Fibroblast of the aortic adventitia (primary cell): ENCODE measurements at regions not wholly inside any gene's neighbourhood (a gene's known extent, or its start where the extent isn't known, plus 50 kb on each side); places are given as distances from the start of the nearest gene placed in this dataset.

Experiments used
- DNase-seq: peaks from one replicate; pipeline ENCODE4 v3.0.0-alpha.2; 2010; ENCODE audit warnings: low read depth
- H3K4me3 ChIP-seq: 2 replicates; pipeline ENCODE4 v1.5.1; 2011; ENCODE audit warnings: low read depth, mild to moderate bottlenecking, control low read depth, low read length, moderate library complexity
- TF ChIP-seq, protein P1 (sequence below): IDR thresholded peaks from 2 replicates; pipeline ENCODE4 v1.5.1; 2011; ENCODE audit warnings: mild to moderate bottlenecking, low read length, control low read depth, inconsistent platforms; ENCODE audit not compliant: insufficient read depth

DNA sequence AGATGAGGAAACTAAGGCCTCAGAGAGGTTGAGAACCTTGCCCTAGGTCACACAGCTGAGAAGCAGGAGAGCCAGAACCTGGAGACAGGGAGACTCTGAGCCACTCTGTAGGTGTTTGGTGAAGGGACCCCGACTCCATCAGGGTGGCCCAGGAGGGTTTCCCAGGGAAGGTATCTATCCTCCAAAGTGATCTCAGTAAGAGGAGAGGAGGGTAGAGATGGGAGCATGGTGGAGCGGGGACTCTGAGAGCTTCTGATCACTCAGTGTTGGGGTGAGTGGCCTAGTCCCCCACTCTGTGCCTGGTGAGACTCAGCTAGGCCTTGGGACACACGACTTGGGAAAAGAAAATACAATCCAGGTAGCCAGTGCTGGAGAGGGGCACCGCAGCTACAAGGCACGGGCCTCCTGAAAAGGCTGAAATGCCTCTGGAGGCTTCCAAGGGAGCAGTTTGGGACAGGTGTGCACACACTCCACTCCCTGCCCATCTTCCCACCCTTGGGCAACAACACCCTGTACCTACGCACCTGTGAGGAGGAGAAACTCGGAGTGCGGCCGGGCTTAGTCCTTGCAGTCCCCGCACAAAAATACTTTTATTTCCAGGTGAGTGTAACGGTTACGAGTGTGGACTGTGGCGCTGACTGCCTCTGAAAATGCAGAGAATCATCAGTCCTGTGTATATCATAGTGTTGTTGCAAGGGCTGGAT lies 80.8 kb downstream of the CAMK2N1 start:
- no peak overlapping the region for H3K4me3 ChIP-seq
- DNase-seq, result no peak
- TF ChIP-seq, protein P1, sequence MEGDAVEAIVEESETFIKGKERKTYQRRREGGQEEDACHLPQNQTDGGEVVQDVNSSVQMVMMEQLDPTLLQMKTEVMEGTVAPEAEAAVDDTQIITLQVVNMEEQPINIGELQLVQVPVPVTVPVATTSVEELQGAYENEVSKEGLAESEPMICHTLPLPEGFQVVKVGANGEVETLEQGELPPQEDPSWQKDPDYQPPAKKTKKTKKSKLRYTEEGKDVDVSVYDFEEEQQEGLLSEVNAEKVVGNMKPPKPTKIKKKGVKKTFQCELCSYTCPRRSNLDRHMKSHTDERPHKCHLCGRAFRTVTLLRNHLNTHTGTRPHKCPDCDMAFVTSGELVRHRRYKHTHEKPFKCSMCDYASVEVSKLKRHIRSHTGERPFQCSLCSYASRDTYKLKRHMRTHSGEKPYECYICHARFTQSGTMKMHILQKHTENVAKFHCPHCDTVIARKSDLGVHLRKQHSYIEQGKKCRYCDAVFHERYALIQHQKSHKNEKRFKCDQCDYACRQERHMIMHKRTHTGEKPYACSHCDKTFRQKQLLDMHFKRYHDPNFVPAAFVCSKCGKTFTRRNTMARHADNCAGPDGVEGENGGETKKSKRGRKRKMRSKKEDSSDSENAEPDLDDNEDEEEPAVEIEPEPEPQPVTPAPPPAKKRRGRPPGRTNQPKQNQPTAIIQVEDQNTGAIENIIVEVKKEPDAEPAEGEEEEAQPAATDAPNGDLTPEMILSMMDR, result no peak
